PC-9 (cell line): ENCODE measurements at regions not wholly inside any gene's neighbourhood (a gene's known extent, or its start where the extent isn't known, plus 50 kb on each side); places are given as distances from the start of the nearest gene placed in this dataset.

Source experiments
- EZH2 ChIP-seq: fragments of 200-600 bp; sonication (generic); IDR thresholded peaks from 2 replicates; pipeline ENCODE4 v1.8.0; 2017; ENCODE audit warnings: antibody characterized with exemption, low read depth
- TF ChIP-seq, protein P1 (sequence below): fragments of 200-600 bp; sonication (generic); conservative IDR thresholded peaks from 2 replicates; pipeline ENCODE4 v1.6.1; 2017; ENCODE audit warnings: mixed run types, antibody characterized with exemption, mild to moderate bottlenecking, moderate library complexity

GRCh38 chr5:41670854-41671479 is 160.6 kb upstream of the PLCXD3 start:
- TF ChIP-seq, protein P1, sequence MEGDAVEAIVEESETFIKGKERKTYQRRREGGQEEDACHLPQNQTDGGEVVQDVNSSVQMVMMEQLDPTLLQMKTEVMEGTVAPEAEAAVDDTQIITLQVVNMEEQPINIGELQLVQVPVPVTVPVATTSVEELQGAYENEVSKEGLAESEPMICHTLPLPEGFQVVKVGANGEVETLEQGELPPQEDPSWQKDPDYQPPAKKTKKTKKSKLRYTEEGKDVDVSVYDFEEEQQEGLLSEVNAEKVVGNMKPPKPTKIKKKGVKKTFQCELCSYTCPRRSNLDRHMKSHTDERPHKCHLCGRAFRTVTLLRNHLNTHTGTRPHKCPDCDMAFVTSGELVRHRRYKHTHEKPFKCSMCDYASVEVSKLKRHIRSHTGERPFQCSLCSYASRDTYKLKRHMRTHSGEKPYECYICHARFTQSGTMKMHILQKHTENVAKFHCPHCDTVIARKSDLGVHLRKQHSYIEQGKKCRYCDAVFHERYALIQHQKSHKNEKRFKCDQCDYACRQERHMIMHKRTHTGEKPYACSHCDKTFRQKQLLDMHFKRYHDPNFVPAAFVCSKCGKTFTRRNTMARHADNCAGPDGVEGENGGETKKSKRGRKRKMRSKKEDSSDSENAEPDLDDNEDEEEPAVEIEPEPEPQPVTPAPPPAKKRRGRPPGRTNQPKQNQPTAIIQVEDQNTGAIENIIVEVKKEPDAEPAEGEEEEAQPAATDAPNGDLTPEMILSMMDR, result no peak
- no peak for TF ChIP-seq EZH2
